ENCODE measurements at regions not wholly inside any gene's neighbourhood (a gene's known extent, or its start where the extent isn't known, plus 50 kb on each side); places are given as distances from the start of the nearest gene placed in this dataset.

DNA sequence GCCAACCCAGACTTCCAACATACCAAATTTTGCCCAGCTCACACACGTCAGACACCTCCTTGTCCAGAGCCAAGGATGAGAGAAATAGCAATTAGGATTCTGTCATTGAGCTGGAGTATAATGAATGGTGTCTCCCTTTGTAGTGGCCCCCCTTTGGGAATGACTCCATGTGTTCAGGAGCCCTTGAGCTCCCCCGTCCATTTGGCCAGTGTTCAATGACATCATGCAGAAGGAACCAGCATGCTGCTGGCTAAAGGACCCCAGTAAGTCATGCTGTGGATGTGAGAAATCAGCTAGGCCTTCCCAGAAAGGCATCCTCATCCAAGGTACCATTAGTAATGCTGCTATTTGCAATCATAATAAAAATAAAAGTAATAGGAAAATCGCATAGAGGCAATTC is 158.8 kb upstream of the SRRM4 start:
- no peaks in the 10 kb centered on the region for H3K9me2 ChIP-seq (ENCODE audit: insufficient read depth)

More for the DNA sequence above, 158.8 kb upstream of the SRRM4 start:
- no peak overlapping the region for H3K4me3 Mint-ChIP-seq
- Histone ChIP-seq H3F3A (replicated peaks; ENCODE audit: low read depth) (no peaks in the 10 kb centered on the region), H3K27ac (ENCODE audit: low read depth) (no peak overlapping the region), H2AFZ (no peak overlapping the region), H3K4me3 (no peak overlapping the region), H3K79me2 (replicated peaks; ENCODE audit: insufficient read depth) (no peaks in the 10 kb centered on the region), H3K4me2 (no peak overlapping the region), H3K27me3 (ENCODE audit: insufficient read depth) (no peaks in the 10 kb centered on the region), H3K4me1 (ENCODE audit: insufficient read depth) (no peaks in the 10 kb centered on the region), H3K36me3 (ENCODE audit: insufficient read depth) (no peaks in the 10 kb centered on the region), H4K20me1 (replicated peaks; ENCODE audit: insufficient read depth) (no peaks in the 10 kb centered on the region)
- no peak for DNase-seq (ENCODE audit: low spot score)
- H3K27me3 Mint-ChIP-seq (ENCODE audit: insufficient read depth, low read depth, poor library complexity): peaks cover 5% of the 10 kb centered on the region
- TF ChIP-seq JUNB (IDR thresholded peaks at IDR 0.05; ENCODE audit: unreplicated experiment) (no peak), NANOG (IDR thresholded peaks at IDR 0.05; ENCODE audit: borderline replicate concordance) (no peak), ZNF114 (CRISPR knock-in tag; IDR thresholded peaks at IDR 0.05) (no peak), CREB1 (CRISPR knock-in tag; IDR thresholded peaks at IDR 0.05; ENCODE audit: low read depth) (no peak), ZNF331 (CRISPR knock-in tag; IDR thresholded peaks at IDR 0.05; ENCODE audit: low read depth) (no peak), EZH2phosphoT487 (IDR thresholded peaks at IDR 0.05; ENCODE audit: unreplicated experiment) (no peak), STAT1 (IDR thresholded peaks at IDR 0.05; ENCODE audit: unreplicated experiment) (no peak), EZH2 (IDR thresholded peaks at IDR 0.05; ENCODE audit: low read depth, unreplicated experiment) (no peak), POLR2AphosphoS5 (IDR thresholded peaks at IDR 0.05; ENCODE audit: low read depth) (no peak)
- TF ChIP-seq, protein P1, sequence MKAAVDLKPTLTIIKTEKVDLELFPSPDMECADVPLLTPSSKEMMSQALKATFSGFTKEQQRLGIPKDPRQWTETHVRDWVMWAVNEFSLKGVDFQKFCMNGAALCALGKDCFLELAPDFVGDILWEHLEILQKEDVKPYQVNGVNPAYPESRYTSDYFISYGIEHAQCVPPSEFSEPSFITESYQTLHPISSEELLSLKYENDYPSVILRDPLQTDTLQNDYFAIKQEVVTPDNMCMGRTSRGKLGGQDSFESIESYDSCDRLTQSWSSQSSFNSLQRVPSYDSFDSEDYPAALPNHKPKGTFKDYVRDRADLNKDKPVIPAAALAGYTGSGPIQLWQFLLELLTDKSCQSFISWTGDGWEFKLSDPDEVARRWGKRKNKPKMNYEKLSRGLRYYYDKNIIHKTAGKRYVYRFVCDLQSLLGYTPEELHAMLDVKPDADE (IDR thresholded peaks at IDR 0.05): no peak
- TF ChIP-seq, protein P2, sequence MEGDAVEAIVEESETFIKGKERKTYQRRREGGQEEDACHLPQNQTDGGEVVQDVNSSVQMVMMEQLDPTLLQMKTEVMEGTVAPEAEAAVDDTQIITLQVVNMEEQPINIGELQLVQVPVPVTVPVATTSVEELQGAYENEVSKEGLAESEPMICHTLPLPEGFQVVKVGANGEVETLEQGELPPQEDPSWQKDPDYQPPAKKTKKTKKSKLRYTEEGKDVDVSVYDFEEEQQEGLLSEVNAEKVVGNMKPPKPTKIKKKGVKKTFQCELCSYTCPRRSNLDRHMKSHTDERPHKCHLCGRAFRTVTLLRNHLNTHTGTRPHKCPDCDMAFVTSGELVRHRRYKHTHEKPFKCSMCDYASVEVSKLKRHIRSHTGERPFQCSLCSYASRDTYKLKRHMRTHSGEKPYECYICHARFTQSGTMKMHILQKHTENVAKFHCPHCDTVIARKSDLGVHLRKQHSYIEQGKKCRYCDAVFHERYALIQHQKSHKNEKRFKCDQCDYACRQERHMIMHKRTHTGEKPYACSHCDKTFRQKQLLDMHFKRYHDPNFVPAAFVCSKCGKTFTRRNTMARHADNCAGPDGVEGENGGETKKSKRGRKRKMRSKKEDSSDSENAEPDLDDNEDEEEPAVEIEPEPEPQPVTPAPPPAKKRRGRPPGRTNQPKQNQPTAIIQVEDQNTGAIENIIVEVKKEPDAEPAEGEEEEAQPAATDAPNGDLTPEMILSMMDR (conservative IDR thresholded peaks at IDR 0.05; ENCODE audit: low read depth in 2 of 2): no peak
- TF ChIP-seq, protein P3, sequence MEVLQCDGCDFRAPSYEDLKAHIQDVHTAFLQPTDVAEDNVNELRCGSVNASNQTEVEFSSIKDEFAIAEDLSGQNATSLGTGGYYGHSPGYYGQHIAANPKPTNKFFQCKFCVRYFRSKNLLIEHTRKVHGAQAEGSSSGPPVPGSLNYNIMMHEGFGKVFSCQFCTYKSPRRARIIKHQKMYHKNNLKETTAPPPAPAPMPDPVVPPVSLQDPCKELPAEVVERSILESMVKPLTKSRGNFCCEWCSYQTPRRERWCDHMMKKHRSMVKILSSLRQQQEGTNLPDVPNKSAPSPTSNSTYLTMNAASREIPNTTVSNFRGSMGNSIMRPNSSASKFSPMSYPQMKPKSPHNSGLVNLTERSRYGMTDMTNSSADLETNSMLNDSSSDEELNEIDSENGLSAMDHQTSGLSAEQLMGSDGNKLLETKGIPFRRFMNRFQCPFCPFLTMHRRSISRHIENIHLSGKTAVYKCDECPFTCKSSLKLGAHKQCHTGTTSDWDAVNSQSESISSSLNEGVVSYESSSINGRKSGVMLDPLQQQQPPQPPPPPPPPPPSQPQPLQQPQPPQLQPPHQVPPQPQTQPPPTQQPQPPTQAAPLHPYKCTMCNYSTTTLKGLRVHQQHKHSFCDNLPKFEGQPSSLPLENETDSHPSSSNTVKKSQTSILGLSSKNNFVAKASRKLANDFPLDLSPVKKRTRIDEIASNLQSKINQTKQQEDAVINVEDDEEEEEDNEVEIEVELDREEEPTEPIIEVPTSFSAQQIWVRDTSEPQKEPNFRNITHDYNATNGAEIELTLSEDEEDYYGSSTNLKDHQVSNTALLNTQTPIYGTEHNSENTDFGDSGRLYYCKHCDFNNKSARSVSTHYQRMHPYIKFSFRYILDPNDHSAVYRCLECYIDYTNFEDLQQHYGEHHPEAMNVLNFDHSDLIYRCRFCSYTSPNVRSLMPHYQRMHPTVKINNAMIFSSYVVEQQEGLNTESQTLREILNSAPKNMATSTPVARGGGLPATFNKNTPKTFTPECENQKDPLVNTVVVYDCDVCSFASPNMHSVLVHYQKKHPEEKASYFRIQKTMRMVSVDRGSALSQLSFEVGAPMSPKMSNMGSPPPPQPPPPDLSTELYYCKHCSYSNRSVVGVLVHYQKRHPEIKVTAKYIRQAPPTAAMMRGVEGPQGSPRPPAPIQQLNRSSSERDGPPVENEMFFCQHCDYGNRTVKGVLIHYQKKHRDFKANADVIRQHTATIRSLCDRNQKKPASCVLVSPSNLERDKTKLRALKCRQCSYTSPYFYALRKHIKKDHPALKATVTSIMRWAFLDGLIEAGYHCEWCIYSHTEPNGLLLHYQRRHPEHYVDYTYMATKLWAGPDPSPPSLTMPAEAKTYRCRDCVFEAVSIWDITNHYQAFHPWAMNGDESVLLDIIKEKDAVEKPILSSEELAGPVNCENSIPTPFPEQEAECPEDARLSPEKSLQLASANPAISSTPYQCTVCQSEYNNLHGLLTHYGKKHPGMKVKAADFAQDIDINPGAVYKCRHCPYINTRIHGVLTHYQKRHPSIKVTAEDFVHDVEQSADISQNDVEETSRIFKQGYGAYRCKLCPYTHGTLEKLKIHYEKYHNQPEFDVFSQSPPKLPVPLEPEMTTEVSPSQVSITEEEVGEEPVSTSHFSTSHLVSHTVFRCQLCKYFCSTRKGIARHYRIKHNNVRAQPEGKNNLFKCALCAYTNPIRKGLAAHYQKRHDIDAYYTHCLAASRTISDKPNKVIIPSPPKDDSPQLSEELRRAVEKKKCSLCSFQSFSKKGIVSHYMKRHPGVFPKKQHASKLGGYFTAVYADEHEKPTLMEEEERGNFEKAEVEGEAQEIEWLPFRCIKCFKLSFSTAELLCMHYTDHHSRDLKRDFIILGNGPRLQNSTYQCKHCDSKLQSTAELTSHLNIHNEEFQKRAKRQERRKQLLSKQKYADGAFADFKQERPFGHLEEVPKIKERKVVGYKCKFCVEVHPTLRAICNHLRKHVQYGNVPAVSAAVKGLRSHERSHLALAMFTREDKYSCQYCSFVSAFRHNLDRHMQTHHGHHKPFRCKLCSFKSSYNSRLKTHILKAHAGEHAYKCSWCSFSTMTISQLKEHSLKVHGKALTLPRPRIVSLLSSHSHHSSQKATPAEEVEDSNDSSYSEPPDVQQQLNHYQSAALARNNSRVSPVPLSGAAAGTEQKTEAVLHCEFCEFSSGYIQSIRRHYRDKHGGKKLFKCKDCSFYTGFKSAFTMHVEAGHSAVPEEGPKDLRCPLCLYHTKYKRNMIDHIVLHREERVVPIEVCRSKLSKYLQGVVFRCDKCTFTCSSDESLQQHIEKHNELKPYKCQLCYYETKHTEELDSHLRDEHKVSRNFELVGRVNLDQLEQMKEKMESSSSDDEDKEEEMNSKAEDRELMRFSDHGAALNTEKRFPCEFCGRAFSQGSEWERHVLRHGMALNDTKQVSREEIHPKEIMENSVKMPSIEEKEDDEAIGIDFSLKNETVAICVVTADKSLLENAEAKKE (CRISPR knock-in tag; IDR thresholded peaks at IDR 0.05): no peak
- TF ChIP-seq, protein P4, sequence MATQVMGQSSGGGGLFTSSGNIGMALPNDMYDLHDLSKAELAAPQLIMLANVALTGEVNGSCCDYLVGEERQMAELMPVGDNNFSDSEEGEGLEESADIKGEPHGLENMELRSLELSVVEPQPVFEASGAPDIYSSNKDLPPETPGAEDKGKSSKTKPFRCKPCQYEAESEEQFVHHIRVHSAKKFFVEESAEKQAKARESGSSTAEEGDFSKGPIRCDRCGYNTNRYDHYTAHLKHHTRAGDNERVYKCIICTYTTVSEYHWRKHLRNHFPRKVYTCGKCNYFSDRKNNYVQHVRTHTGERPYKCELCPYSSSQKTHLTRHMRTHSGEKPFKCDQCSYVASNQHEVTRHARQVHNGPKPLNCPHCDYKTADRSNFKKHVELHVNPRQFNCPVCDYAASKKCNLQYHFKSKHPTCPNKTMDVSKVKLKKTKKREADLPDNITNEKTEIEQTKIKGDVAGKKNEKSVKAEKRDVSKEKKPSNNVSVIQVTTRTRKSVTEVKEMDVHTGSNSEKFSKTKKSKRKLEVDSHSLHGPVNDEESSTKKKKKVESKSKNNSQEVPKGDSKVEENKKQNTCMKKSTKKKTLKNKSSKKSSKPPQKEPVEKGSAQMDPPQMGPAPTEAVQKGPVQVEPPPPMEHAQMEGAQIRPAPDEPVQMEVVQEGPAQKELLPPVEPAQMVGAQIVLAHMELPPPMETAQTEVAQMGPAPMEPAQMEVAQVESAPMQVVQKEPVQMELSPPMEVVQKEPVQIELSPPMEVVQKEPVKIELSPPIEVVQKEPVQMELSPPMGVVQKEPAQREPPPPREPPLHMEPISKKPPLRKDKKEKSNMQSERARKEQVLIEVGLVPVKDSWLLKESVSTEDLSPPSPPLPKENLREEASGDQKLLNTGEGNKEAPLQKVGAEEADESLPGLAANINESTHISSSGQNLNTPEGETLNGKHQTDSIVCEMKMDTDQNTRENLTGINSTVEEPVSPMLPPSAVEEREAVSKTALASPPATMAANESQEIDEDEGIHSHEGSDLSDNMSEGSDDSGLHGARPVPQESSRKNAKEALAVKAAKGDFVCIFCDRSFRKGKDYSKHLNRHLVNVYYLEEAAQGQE (IDR thresholded peaks at IDR 0.05; ENCODE audit: unreplicated experiment): no peak
- H3K4me1 Mint-ChIP-seq: peaks cover 3% of the 10 kb centered on the region; the same call in 2 of the 3 replicates
- no peaks in the 10 kb centered on the region for H3K9me3 Mint-ChIP-seq
- no peak overlapping the region for H3K27ac Mint-ChIP-seq
- H3K36me3 Mint-ChIP-seq (ENCODE audit: low read depth): no peaks in the 10 kb centered on the region
- no peak for ATAC-seq

Data from GM23338 (cell line).